GM18520 (cell line): ENCODE measurements at regions not wholly inside any gene's neighbourhood (a gene's known extent, or its start where the extent isn't known, plus 50 kb on each side); places are given as distances from the start of the nearest gene placed in this dataset.

ENCODE experiments used
- ATAC-seq: cut with Tn5 transposase; IDR thresholded peaks from one replicate; pipeline ENCODE4 v1.9.1; 2021; ENCODE audit not compliant: unreplicated experiment

- ATAC-seq = no peak
Observed at GRCh38 chr18:65414501-65414900, 336.3 kb upstream of the CDH7 start.

GRCh38 chr18:65411061-65411460 is 339.8 kb upstream of the CDH7 start:
- no peak for ATAC-seq

GRCh38 chr18:65409261-65409660 is 341.6 kb upstream of the CDH7 start:
- ATAC-seq = no peak

GRCh38 chr18:65403534-65403933 is 347.3 kb upstream of the CDH7 start:
- no peak for ATAC-seq

- no peak for ATAC-seq
Observed at GRCh38 chr18:65399091-65399490, 351.7 kb upstream of the CDH7 start.

- ATAC-seq = no peak
Observed at GRCh38 chr18:65398347-65399075, 352.3 kb upstream of the CDH7 start.

GRCh38 chr18:65380986-65381385 is 369.8 kb upstream of the CDH7 start:
- no peak for ATAC-seq

- no peak for ATAC-seq
Observed at GRCh38 chr18:65380571-65380970, 370.2 kb upstream of the CDH7 start.

- no peak for ATAC-seq
Observed at GRCh38 chr18:65372904-65373303, 377.9 kb upstream of the CDH7 start.

- no peak for ATAC-seq
Observed at GRCh38 chr18:65365245-65365980, 385.4 kb upstream of the CDH7 start.

- no peak for ATAC-seq
Observed at GRCh38 chr18:65363911-65364632, 386.7 kb upstream of the CDH7 start.

GRCh38 chr18:65363011-65363410 is 387.8 kb upstream of the CDH7 start:
- ATAC-seq = no peak

- ATAC-seq = no peak
Observed at GRCh38 chr18:65359479-65359878, 391.3 kb upstream of the CDH7 start.

GRCh38 chr18:65358306-65358705 is 392.5 kb upstream of the CDH7 start:
- ATAC-seq = no peak

- ATAC-seq = no peak
Observed at GRCh38 chr18:65352186-65352585, 398.6 kb upstream of the CDH7 start.

GRCh38 chr18:65349635-65350034 is 401.2 kb upstream of the CDH7 start:
- ATAC-seq = no peak

GRCh38 chr18:65347446-65347845 is 403.4 kb upstream of the CDH7 start:
- ATAC-seq = no peak

GRCh38 chr18:65346086-65346485 is 404.7 kb upstream of the CDH7 start:
- ATAC-seq = no peak

- no peak for ATAC-seq
Observed at GRCh38 chr18:65343571-65343970, 407.2 kb upstream of the CDH7 start.

- no peak for ATAC-seq
Observed at GRCh38 chr18:65336411-65336810, 414.4 kb upstream of the CDH7 start.

- no peak for ATAC-seq
Observed at GRCh38 chr18:65329010-65329409, 421.8 kb upstream of the CDH7 start.

GRCh38 chr18:65326805-65327204 is 424.0 kb upstream of the CDH7 start:
- ATAC-seq = no peak
